Endodermal cell (in vitro differentiated cells): ENCODE measurements at regions not wholly inside any gene's neighbourhood (a gene's known extent, or its start where the extent isn't known, plus 50 kb on each side); places are given as distances from the start of the nearest gene placed in this dataset.

Experiments used
- DNase-seq: peaks from one replicate; pipeline ENCODE4 v3.0.0-alpha.2; 2017
- H3K27ac ChIP-seq: 2 replicates; pipeline ENCODE4 v1.5.1; 2013; ENCODE audit warnings: mild to moderate bottlenecking, low read depth, low read length, moderate library complexity
- H3K27me3 ChIP-seq: 2 replicates; pipeline ENCODE4 v1.6.1; 2013; ENCODE audit warnings: mild to moderate bottlenecking, low read length, moderate library complexity; ENCODE audit not compliant: insufficient read depth, control insufficient read depth, poor library complexity, severe bottlenecking
- H3K36me3 ChIP-seq: 2 replicates; pipeline ENCODE4 v1.7.0; 2013; ENCODE audit warnings: mild to moderate bottlenecking, low read length, moderate library complexity; ENCODE audit not compliant: control insufficient read depth, insufficient read depth
- H3K4me1 ChIP-seq: one replicate; pipeline ENCODE4 v1.7.0; 2013; ENCODE audit warnings: low read length; ENCODE audit not compliant: control insufficient read depth, insufficient read depth
- H3K4me3 ChIP-seq: 2 replicates; pipeline ENCODE4 v1.5.1; 2013; ENCODE audit warnings: mild to moderate bottlenecking, low read length, moderate library complexity
- H3K9ac ChIP-seq: 2 replicates; pipeline ENCODE4 v1.6.1; 2013; ENCODE audit warnings: mild to moderate bottlenecking, low read length, moderate library complexity; ENCODE audit not compliant: poor library complexity, severe bottlenecking; ENCODE audit errors: extremely low read depth
- H3K9me3 ChIP-seq: 2 replicates; pipeline ENCODE4 v1.6.1; 2013; ENCODE audit warnings: mild to moderate bottlenecking, low read length, moderate library complexity; ENCODE audit not compliant: control insufficient read depth
- H3K27ac Mint-ChIP-seq: 2 replicates; pipeline ENCODE4 v1.8.0; 2020; ENCODE audit warnings: mixed read lengths
- H3K27me3 Mint-ChIP-seq: 2 replicates; pipeline ENCODE4 v1.8.0; 2021; ENCODE audit warnings: mild to moderate bottlenecking, mixed read lengths; ENCODE audit not compliant: insufficient read depth
- H3K36me3 Mint-ChIP-seq: 2 replicates; pipeline ENCODE4 v1.8.0; 2020; ENCODE audit warnings: low read depth, mixed read lengths
- H3K4me1 Mint-ChIP-seq: 2 replicates; pipeline ENCODE4 v1.8.0; 2020; ENCODE audit warnings: mixed read lengths
- H3K4me3 Mint-ChIP-seq: 2 replicates; pipeline ENCODE4 v1.8.0; 2020; ENCODE audit warnings: mild to moderate bottlenecking, moderate library complexity, mixed read lengths
- H3K9me3 Mint-ChIP-seq: 2 replicates; pipeline ENCODE4 v1.8.0; 2020; ENCODE audit warnings: mild to moderate bottlenecking, mixed read lengths
- WGBS, 2 experiments: methylation state at CpG; one replicate each; pipeline versions ENCODE4 v1.1.5 to v1.1.7; 2013; ENCODE audit warnings: missing lambda C conversion rate in 2 of 2, mixed read lengths in 1 of 2; ENCODE audit not compliant: insufficient coverage in 1 of 2, insufficient read length in 1 of 2; 5-methylcytosine and 5-hydroxymethylcytosine counted together
- TF ChIP-seq, protein P1 (sequence below): fragments of 200-600 bp; sonication (generic); conservative IDR thresholded peaks from 2 replicates; pipeline ENCODE4 v1.5.0; 2021; ENCODE audit warnings: antibody characterized with exemption, mild to moderate bottlenecking

- WGBS, 2 experiments = 91 to 93% methylated on average over 8 to 10 of the region's 10 CpGs
- H3K4me3 Mint-ChIP-seq = no peak overlapping the region
Observed at GRCh38 chr6:149225946-149226345, 91.6 kb upstream of the TAB2 start.

DNA sequence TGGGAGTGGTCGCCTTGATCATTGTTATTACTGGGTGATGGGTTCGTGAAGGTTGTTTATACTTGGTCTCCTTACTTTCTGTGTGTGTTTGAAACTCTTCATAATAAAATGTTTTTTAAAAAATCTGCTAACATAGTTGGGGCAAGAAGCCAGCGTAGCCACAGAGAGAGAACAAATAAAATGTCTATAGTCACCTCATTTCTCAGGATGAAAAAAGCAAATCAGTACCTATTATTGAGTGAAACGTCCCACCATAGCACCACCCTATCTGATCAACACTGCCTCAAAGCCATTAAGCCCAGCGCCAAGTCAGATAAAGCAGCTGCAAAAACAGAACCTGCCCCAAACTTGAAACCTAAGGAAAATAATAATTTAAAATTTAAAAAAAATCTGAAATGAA lies 89.7 kb upstream of the TAB2 start:
- Mint-ChIP-seq H3K27me3 (no peaks in the 10 kb centered on the region), H3K36me3 (no peaks in the 10 kb centered on the region), H3K4me3 (no peak overlapping the region), H3K4me1 (peaks cover 22% of the 10 kb centered on the region), H3K9me3 (no peaks in the 10 kb centered on the region), H3K27ac (no peak overlapping the region)
- no peak for DNase-seq
- Histone ChIP-seq H3K4me3 (no peak overlapping the region), H3K9me3 (no peaks in the 10 kb centered on the region), H3K9ac (no peak overlapping the region), H3K36me3 (no peaks in the 10 kb centered on the region), H3K4me1 (peaks cover 9% of the 10 kb centered on the region), H3K27ac (no peak overlapping the region), H3K27me3 (no peaks in the 10 kb centered on the region)
- TF ChIP-seq, protein P1, sequence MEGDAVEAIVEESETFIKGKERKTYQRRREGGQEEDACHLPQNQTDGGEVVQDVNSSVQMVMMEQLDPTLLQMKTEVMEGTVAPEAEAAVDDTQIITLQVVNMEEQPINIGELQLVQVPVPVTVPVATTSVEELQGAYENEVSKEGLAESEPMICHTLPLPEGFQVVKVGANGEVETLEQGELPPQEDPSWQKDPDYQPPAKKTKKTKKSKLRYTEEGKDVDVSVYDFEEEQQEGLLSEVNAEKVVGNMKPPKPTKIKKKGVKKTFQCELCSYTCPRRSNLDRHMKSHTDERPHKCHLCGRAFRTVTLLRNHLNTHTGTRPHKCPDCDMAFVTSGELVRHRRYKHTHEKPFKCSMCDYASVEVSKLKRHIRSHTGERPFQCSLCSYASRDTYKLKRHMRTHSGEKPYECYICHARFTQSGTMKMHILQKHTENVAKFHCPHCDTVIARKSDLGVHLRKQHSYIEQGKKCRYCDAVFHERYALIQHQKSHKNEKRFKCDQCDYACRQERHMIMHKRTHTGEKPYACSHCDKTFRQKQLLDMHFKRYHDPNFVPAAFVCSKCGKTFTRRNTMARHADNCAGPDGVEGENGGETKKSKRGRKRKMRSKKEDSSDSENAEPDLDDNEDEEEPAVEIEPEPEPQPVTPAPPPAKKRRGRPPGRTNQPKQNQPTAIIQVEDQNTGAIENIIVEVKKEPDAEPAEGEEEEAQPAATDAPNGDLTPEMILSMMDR = no peak
- WGBS, 2 experiments = 83 to 85% methylated on average over 2 to 5 of the region's 5 CpGs

More at GRCh38 chr6:149225946-149226345, 91.6 kb upstream of the TAB2 start:
- Mint-ChIP-seq H3K9me3 (no peaks in the 10 kb centered on the region), H3K36me3 (no peaks in the 10 kb centered on the region), H3K27me3 (no peaks in the 10 kb centered on the region), H3K27ac (no peak overlapping the region), H3K4me1 (peaks cover 12% of the 10 kb centered on the region)
- DNase-seq = no peak
- Histone ChIP-seq H3K4me3 (no peak overlapping the region), H3K27ac (no peak overlapping the region), H3K9me3 (no peaks in the 10 kb centered on the region), H3K4me1 (peaks cover 7% of the 10 kb centered on the region), H3K36me3 (no peaks in the 10 kb centered on the region), H3K9ac (no peak overlapping the region), H3K27me3 (no peaks in the 10 kb centered on the region)
- TF ChIP-seq, protein P1 = no peak

- no peaks in the 10 kb centered on the region for H3K9me3 ChIP-seq
- no peak overlapping the region for H3K4me3 ChIP-seq
- no peak overlapping the region for H3K27ac ChIP-seq
- WGBS, 2 experiments = 84 to 93% methylated on average over 5 to 12 of the region's 12 CpGs
- Mint-ChIP-seq H3K4me1 (peaks cover 28% of the 10 kb centered on the region), H3K4me3 (no peak overlapping the region), H3K27ac (no peak overlapping the region), H3K9me3 (no peaks in the 10 kb centered on the region), H3K36me3 (no peaks in the 10 kb centered on the region), H3K27me3 (no peaks in the 10 kb centered on the region)
- DNase-seq = no peak
- H3K27me3 ChIP-seq = no peaks in the 10 kb centered on the region
- H3K4me1 ChIP-seq = peaks cover 14% of the 10 kb centered on the region
- no peak overlapping the region for H3K9ac ChIP-seq
- TF ChIP-seq, protein P1 = no peak
- no peaks in the 10 kb centered on the region for H3K36me3 ChIP-seq
Observed at GRCh38 chr6:149228311-149228955, 89.1 kb upstream of the TAB2 start.
